ENCODE measurements at regions not wholly inside any gene's neighbourhood (a gene's known extent, or its start where the extent isn't known, plus 50 kb on each side); places are given as distances from the start of the nearest gene placed in this dataset.

GRCh38 chr13:105790923-105791322, 744.5 kb downstream of the EFNB2 start:
- intact Hi-C loops (cut with DNase I), result no loop called here
- no peak overlapping the region for H3K27ac ChIP-seq
- no peak for DNase-seq
- no peaks in the 10 kb centered on the region for H3K27me3 ChIP-seq
- 64 to 88% (median 78%) methylated on average over 1 of the region's 1 CpG for WGBS, 4 donors
- no peaks in the 10 kb centered on the region for H3K9me3 ChIP-seq (replicated peaks in 1 of 3)
- TF ChIP-seq POLR2A (IDR thresholded peaks at IDR 0.05) (no peak), CTCF (IDR thresholded peaks at IDR 0.05) (no peak)
- no peaks in the 10 kb centered on the region for H3K4me1 ChIP-seq (replicated peaks in 1 of 2)
- no peaks in the 10 kb centered on the region for H3K36me3 ChIP-seq (replicated peaks in 1 of 2)
- no peak overlapping the region for H3K4me3 ChIP-seq

- Histone ChIP-seq H3K36me3 (replicated peaks in 1 of 2) (no peaks in the 10 kb centered on the region), H3K9me3 (replicated peaks in 1 of 3) (no peaks in the 10 kb centered on the region), H3K4me1 (replicated peaks in 1 of 2) (no peaks in the 10 kb centered on the region), H3K27me3 (no peaks in the 10 kb centered on the region), H3K4me3 (no peak overlapping the region), H3K27ac (no peak overlapping the region)
- no peak for TF ChIP-seq CTCF (IDR thresholded peaks at IDR 0.05)
- TF ChIP-seq POLR2A (IDR thresholded peaks at IDR 0.05), result no peak
- intact Hi-C loops (cut with DNase I), result no loop called here
- DNase-seq, result no peak
- WGBS, 4 donors, result 79 to 85% (median 84%) methylated on average over 3 of the region's 3 CpGs
Observed at GRCh38 chr13:105788530-105788929, 746.9 kb downstream of the EFNB2 start.

- no peaks in the 10 kb centered on the region for H3K27me3 ChIP-seq
- DNase-seq, result no peak
- no peak for TF ChIP-seq CTCF (IDR thresholded peaks at IDR 0.05)
- no peak for TF ChIP-seq POLR2A (IDR thresholded peaks at IDR 0.05)
- H3K9me3 ChIP-seq (replicated peaks in 1 of 3), result no peaks in the 10 kb centered on the region
- no peak overlapping the region for H3K27ac ChIP-seq
- no peaks in the 10 kb centered on the region for H3K4me1 ChIP-seq (replicated peaks in 1 of 2)
- intact Hi-C loops (cut with DNase I), result no loop called here
- H3K4me3 ChIP-seq, result no peak overlapping the region
- WGBS, 4 donors, result 74 to 82% (median 77%) methylated on average over 9 of the region's 9 CpGs
- no peaks in the 10 kb centered on the region for H3K36me3 ChIP-seq (replicated peaks in 1 of 2)
Observed at GRCh38 chr13:105787632-105788031, 747.8 kb downstream of the EFNB2 start.

- WGBS, 4 donors, result 70 to 87% (median 76%) methylated on average over 2 of the region's 2 CpGs
- DNase-seq, result no peak
- Histone ChIP-seq H3K4me3 (no peak overlapping the region), H3K4me1 (replicated peaks in 1 of 2) (no peaks in the 10 kb centered on the region), H3K9me3 (replicated peaks in 1 of 3) (no peaks in the 10 kb centered on the region), H3K36me3 (replicated peaks in 1 of 2) (no peaks in the 10 kb centered on the region), H3K27me3 (no peaks in the 10 kb centered on the region), H3K27ac (no peak overlapping the region)
- TF ChIP-seq CTCF (IDR thresholded peaks at IDR 0.05), result no peak
- TF ChIP-seq POLR2A (IDR thresholded peaks at IDR 0.05), result no peak
- intact Hi-C loops (cut with DNase I), result no loop called here
Observed at GRCh38 chr13:105785436-105785835, 750.0 kb downstream of the EFNB2 start.
